H1 (cell line): ENCODE measurements at regions not wholly inside any gene's neighbourhood (a gene's known extent, or its start where the extent isn't known, plus 50 kb on each side); places are given as distances from the start of the nearest gene placed in this dataset.

ENCODE experiments used
- RNF2 ChIP-seq: fragments of 200-900, 300-1000 bp; sonication (generic); IDR thresholded peaks from 2 replicates; pipeline ENCODE4 v1.7.1; 2016; ENCODE audit warnings: borderline replicate concordance, low read depth, mild to moderate bottlenecking, antibody characterized with exemption, low read length; ENCODE audit not compliant: poor library complexity, severe bottlenecking; ENCODE audit errors: missing control alignments

DNA sequence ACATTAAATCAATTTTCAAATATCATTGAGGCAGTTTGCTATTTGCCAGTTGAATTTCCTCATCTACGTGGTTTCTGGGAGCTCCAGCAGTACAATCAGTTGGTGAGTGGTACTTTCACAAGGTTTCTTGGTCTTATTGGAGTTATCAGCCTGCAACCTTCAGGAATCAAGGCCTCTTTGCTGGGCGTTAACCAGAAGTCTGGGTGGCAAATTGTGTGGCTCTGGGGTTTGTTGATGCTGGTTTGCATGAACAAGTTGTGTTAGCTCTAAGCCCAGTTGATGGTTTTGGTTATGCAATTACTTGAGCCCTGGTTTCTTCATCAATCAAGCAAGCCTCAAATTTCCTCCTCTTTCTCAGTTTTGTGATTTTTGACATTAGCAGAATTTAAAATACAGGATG is 152.9 kb upstream of the ANKRD55 start (continued):
- no peak for TF ChIP-seq RNF2
